TTC549 (cell line): ENCODE measurements at regions not wholly inside any gene's neighbourhood (a gene's known extent, or its start where the extent isn't known, plus 50 kb on each side); places are given as distances from the start of the nearest gene placed in this dataset.
A peak's percentile ranks its signal among the peaks of the same experiment; 100 is the strongest.

Experiments
- FAIRE-seq: peaks from 2 replicates; lab custom pipeline; 2012; peaks lifted over from hg19 to GRCh38; lab: Jason Lieb, UNC

GRCh38 chr4:138919094-138919936, 96.3 kb upstream of the NOCT start:
- peak; percentile 40 for FAIRE-seq

- FAIRE-seq, result no peak
Measured at GRCh38 chr4:138918169-138918869, 97.3 kb upstream of the NOCT start.

- FAIRE-seq, result no peak
Measured at GRCh38 chr4:138916763-138917162, 98.8 kb upstream of the NOCT start.

- no peak for FAIRE-seq
Measured at GRCh38 chr4:138915756-138916155, 99.8 kb upstream of the NOCT start.

DNA sequence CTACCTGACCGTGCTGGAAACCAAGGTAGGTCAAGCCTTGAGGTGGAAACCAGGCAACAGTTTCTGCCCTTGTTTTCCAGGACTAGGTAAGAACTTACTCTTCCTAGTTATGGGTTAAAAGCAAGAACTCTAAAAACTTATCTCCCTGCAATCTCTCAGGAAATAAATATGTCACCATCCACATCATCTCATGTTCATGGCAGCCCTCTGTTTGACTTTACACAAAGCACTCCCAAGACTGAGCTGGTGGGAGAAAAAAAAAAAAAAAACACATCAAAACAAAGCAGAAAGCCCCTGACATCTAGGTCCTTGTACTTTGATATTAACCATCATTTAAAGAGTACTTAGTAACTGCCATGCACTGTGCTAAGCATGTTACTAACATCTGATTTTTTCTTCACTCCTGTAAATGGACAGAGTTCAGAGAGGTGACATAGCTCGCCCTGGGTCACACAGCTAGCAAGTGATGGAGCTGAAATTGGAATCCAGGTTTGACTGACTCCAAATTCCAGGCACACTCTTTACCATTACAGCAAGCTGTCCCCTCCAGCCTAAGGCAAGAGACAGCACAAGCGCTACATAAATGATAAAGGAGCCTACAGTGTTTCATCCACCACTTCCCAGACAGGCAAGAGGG, 102.8 kb upstream of the NOCT start:
- no peak for FAIRE-seq

GRCh38 chr4:138911909-138912703, 103.5 kb upstream of the NOCT start:
- no peak for FAIRE-seq

DNA sequence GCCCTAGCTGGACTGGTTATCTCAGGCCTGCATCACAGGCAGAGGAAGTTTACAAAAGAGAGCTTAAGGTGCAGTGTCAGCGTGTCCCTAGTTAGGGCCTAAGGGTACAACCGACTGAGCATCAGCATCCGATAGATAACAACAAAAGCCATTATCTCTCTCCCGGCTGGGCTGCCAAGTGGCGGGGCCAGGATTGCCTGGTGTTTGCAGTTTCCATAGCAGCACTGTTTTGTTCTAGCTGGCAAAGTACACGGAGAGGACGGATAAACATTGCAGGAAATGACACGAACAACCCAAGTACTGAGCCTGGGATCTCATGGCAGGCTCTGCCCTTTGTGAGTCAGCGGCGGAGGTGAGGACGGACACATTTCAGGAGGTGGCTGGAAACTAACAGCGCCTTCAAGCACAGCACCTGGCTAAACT, 104.7 kb upstream of the NOCT start:
- FAIRE-seq, result no peak

- no peak for FAIRE-seq
Measured at GRCh38 chr4:138910195-138910913, 105.2 kb upstream of the NOCT start.

GRCh38 chr4:138909587-138909986, 106.0 kb upstream of the NOCT start:
- no peak for FAIRE-seq

DNA sequence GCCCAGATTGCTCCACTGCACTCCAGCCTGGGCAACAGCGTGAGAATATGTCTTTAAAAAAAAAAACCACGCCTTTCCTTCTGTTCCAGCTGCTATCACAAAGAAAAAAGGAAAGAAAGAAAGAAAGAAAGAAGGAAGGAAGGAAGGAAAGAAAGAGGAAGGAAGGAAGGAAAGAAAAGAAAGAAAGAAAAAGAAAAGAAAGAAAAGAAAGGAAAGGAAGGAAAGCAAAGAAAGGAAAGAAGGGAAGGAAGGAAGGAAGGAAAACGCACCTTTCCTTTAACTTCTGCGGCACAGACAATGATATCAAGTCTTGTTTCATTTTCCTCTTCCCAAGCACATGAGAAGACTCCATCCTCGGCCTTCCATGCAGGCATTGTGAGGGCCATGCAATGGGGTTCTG, 107.4 kb upstream of the NOCT start:
- no peak for FAIRE-seq

DNA sequence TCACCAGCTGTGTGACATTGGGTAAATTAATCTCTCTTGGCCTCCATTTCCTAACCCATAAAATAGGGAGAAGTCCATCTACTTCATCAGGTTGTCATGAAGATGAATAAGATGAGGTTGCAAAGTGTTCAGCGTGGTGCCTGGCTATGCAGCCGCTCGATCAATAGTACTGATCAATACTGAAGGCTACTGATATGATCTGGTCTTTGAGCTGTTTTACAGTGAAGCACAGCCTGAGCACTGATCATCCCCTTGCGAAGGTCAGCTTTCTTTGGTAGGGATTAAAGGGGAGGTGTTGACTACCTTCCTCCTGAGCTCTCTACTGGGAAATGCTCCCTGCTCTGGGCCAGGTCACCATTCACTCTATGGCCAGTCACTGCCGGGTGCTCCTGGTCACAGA, 108.4 kb upstream of the NOCT start:
- FAIRE-seq, result no peak

- FAIRE-seq, result no peak
Measured at GRCh38 chr4:138904793-138905192, 110.8 kb upstream of the NOCT start.

DNA sequence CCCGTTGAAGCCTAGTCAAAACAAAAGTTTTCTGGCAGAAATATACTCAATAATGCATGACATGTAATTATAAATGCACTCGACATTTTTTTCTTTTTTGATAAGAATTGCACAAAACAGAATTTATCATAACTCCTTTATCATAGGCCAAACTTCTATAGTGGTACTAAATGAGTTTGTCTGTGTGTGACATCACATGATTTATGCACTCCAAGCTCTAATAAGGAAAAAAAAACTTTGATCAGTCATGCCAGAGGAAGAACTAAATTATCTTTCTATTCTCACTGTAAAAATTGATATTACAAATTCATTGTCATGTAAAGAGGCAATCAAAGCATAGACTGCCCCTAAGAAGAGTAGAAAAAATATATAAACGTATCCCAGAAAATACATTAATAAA, 112.4 kb upstream of the NOCT start:
- FAIRE-seq, result no peak

DNA sequence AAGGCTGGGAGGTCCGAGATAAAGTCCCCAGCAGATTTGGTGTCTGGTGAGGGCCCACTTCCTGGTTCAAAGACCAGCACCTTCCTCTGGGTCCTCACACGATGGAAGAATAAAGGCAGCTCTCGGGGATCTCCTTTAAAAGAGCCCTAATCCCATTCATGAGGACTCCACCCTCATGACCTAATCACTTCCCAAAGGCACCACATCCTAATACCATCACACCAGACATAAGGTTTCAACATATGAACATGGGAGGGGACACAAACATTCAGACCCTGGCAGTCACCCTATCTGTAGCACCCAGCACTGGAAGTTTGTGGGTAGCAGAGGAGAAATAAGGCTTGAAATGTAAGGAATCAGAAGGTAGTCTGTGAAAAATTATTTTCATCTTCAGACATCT, 112.9 kb upstream of the NOCT start:
- no peak for FAIRE-seq

- FAIRE-seq, result no peak
Measured at GRCh38 chr4:138901177-138901576, 114.4 kb upstream of the NOCT start.

DNA sequence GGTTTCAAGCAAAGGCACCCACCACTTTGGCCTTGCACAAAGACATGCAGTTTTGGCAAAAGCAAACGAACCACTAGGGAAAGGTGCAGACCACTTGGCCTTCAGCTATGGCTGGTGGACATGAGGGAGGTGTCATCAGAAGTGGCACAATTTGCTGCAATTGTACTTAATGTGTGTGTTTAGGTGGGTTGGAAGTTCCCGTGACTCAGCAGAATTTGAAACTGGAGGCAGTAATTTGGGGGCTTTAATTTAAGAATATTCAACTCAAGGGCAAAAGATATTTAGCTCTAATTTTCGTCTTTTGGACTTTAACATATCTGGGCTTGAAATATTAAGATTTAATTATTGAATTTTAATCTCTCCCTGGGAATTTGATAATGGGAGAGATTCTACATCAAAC, 115.6 kb upstream of the NOCT start:
- FAIRE-seq, result no peak

- no peak for FAIRE-seq
Measured at GRCh38 chr4:138898282-138898681, 117.3 kb upstream of the NOCT start.

DNA sequence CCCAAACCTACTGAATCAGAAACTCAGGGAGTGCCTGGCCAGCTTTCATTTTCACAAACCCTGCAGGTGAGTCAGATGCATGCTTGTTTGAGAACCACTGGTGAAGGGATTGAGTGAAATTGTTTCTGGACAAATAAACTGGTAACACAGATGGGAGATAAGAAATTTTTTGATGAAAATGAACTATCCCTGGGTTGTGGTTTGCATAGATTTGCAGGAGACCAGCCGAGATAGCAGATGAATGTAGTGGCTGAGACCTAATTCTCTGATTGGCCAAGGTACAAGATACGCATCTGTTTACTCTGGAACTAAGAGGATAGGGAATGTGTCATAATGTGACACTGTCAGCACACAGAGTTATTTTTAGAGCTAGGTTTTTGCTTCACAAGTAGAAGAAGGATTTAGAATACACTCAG, 117.8 kb upstream of the NOCT start:
- FAIRE-seq, result no peak

DNA sequence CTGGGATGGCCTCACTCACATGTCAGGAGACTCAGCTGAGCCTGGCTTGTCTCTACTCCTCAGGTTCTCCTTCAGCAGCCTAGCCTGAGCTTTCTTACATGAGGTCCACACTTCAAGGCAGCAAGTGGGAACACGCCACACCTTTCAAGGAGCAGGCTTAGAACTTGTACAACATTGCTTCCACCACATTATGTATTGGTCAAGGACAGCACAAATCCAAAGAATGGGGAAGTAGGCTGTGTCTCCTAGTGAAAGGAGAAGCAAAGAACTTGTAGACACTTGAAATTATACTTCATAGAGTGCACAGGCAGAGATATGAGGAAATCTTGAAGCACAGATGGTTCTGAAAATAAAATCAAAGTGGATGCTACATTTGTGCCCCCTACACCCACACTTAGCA, 120.9 kb upstream of the NOCT start:
- FAIRE-seq, result no peak

- no peak for FAIRE-seq
Measured at GRCh38 chr4:138894011-138894410, 121.6 kb upstream of the NOCT start.

DNA sequence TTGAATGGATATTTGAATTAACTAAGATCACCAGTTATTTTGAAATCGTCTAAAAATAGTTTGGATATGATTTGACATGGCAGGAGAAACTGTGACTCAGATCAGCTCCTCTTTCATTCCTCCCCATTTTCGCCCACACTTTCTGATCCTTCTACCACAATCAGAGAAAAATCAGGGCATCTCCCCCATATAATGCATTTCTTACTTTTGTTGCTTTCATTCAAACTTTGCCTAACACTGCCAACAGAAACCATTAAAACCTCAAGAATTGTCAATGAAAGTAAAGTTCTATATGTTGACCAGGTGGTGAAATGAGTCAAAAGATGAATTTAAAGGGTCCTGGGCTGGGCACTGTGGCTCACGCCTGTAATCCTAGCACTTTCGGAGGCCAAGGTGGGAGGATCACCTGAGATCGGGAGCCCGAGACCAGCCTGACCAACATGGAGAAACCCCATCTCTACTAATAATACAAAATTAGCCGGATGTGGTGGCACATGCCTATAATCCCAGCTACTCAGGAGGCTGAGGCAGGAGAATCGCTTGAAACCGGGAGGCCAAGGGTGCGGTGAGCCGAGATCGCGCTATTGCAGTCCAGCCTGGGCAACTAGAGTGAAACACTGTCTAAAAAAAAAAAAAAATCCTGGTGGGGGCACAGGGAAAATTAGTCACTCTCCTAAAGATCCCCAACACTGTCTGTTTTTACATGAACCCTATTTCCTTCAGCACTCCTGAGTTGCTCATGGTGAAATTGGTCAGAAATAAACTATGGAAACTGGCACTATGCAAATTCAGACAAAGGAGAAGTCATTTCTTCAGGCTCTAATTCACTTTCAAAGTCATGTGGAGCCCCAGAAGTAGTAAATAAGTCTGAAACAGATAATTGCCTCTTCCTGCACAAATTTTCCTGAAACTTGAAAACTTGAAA, 122.8 kb upstream of the NOCT start:
- FAIRE-seq, result no peak
